ENCODE measurements at regions not wholly inside any gene's neighbourhood (a gene's known extent, or its start where the extent isn't known, plus 50 kb on each side); places are given as distances from the start of the nearest gene placed in this dataset.

GRCh38 chr11:112881461-112881860 is 79.8 kb upstream of the NCAM1 start:
- intact Hi-C loops (cut with micrococcal nuclease), result no loop called here
- no peak overlapping the region for H3K27ac ChIP-seq (ENCODE audit: low read depth, low read length)
- Mint-ChIP-seq H3K27me3 (peaks cover 0 to 3% (median 0%) of the 10 kb centered on the region in 5 donors), H3K4me1 (peaks cover 0 to 26% (median 0%) of the 10 kb centered on the region in 7 donors), H3K36me3 (no peaks in the 10 kb centered on the region), H3K4me3 (no peak overlapping the region), H3K27ac (peak overlapping the region in 1 of 9 donors; percentile 29), H3K9me3 (peaks cover 0 to 2% (median 0%) of the 10 kb centered on the region in 11 donors)
- H3K4me1 ChIP-seq (ENCODE audit: control insufficient read depth in 2 of 2, insufficient read depth in 2 of 2, low read length in 2 of 2), result peaks cover 0 to 3% of the 10 kb centered on the region in 2 donors
- H3K27me3 ChIP-seq (ENCODE audit: control insufficient read depth in 2 of 2, insufficient read depth in 2 of 2, low read length in 2 of 2), result no peaks in the 10 kb centered on the region
- no peaks in the 10 kb centered on the region for H3K9me3 ChIP-seq (ENCODE audit: control insufficient read depth in 2 of 3, low read length in 3 of 3)
- CTCF ChIA-PET, result no interaction called here
- no peak for DNase-seq
- no peak overlapping the region for H3K4me3 ChIP-seq (ENCODE audit: low read length)
- POLR2A ChIA-PET, result no interaction called here
- no peak for ATAC-seq
- no peaks in the 10 kb centered on the region for H3K36me3 ChIP-seq (ENCODE audit: control insufficient read depth in 2 of 3, insufficient read depth in 3 of 3, low read length in 3 of 3)

DNA sequence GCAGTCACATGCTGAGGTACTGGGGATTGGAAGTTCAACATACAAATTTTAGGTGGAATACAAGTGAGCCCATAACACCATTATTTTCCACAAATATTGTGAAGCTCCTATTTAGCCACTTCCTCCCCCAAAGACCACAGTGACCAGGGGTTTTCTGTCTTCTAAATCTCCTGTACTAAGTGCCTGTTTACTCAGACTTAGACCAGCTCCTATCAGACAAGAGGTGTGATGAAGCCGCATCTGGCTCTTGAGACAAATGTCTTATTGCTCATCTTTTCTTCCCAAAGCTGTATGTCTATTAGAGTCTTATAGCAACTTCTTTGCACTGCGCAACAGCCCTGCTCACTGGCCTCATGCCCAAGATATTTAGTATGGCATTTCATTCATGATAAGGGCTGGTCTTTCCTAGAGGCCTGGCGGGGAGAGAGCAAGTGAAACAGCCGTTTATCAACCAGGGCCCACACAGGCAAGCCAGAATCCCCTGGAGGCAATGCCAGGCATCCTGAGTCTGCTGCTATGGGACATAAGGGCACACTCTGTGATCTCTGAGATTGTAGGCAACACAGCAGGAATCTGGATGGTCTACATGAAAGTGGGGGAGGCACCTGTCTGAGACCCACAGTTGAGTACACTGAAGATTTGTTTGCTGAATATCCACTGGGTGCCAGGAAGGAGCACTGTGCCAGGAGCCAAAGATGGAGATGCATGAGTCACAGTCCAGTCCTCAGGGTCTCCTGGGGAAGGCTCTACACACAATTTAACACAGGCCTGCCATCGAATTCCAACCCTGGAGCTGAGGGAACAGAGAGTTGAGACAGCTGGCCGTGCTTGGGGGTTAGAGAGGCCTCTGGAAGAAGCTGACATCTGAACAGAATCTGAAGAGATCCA is 78.5 kb upstream of the NCAM1 start:
- POLR2A ChIA-PET, result no interaction called here
- H3K36me3 ChIP-seq (ENCODE audit: control insufficient read depth in 2 of 3, insufficient read depth in 3 of 3, low read length in 3 of 3), result no peaks in the 10 kb centered on the region
- H3K4me3 ChIP-seq (ENCODE audit: low read length), result no peak overlapping the region
- Mint-ChIP-seq H3K4me1 (peaks cover 0 to 26% (median 0%) of the 10 kb centered on the region in 7 donors), H3K4me3 (no peak overlapping the region), H3K27ac (no peak overlapping the region), H3K36me3 (no peaks in the 10 kb centered on the region), H3K27me3 (peaks cover 0 to 2% (median 0%) of the 10 kb centered on the region in 5 donors), H3K9me3 (peaks cover 0 to 2% (median 0%) of the 10 kb centered on the region in 11 donors)
- no peaks in the 10 kb centered on the region for H3K27me3 ChIP-seq (ENCODE audit: control insufficient read depth in 2 of 2, insufficient read depth in 2 of 2, low read length in 2 of 2)
- DNase-seq (no peak), ATAC-seq (no peak)
- peaks cover 0 to 3% of the 10 kb centered on the region in 2 donors for H3K4me1 ChIP-seq (ENCODE audit: control insufficient read depth in 2 of 2, insufficient read depth in 2 of 2, low read length in 2 of 2)
- no peak overlapping the region for H3K27ac ChIP-seq (ENCODE audit: low read depth, low read length)
- H3K9me3 ChIP-seq (ENCODE audit: control insufficient read depth in 2 of 3, low read length in 3 of 3), result no peaks in the 10 kb centered on the region
- intact Hi-C loops (cut with micrococcal nuclease), result no loop called here
- CTCF ChIA-PET, result no interaction called here

- no peak for DNase-seq
- POLR2A ChIA-PET, result no interaction called here
- no peaks in the 10 kb centered on the region for H3K36me3 ChIP-seq (ENCODE audit: control insufficient read depth in 2 of 3, insufficient read depth in 3 of 3, low read length in 3 of 3)
- Mint-ChIP-seq H3K27me3 (peaks cover 0 to 2% (median 0%) of the 10 kb centered on the region in 5 donors), H3K27ac (no peak overlapping the region), H3K4me1 (peaks cover 0 to 24% (median 0%) of the 10 kb centered on the region in 7 donors), H3K4me3 (no peak overlapping the region), H3K36me3 (no peaks in the 10 kb centered on the region), H3K9me3 (peaks cover 0 to 2% (median 0%) of the 10 kb centered on the region in 11 donors)
- H3K4me1 ChIP-seq (ENCODE audit: control insufficient read depth in 2 of 2, insufficient read depth in 2 of 2, low read length in 2 of 2), result peaks cover 0 to 3% of the 10 kb centered on the region in 2 donors
- no peaks in the 10 kb centered on the region for H3K27me3 ChIP-seq (ENCODE audit: control insufficient read depth in 2 of 2, insufficient read depth in 2 of 2, low read length in 2 of 2)
- intact Hi-C loops (cut with micrococcal nuclease), result no loop called here
- no peak overlapping the region for H3K4me3 ChIP-seq (ENCODE audit: low read length)
- no peak for ATAC-seq
- H3K9me3 ChIP-seq (ENCODE audit: control insufficient read depth in 2 of 3, low read length in 3 of 3), result no peaks in the 10 kb centered on the region
- no peak overlapping the region for H3K27ac ChIP-seq (ENCODE audit: low read depth, low read length)
- CTCF ChIA-PET, result no interaction called here
Observed at GRCh38 chr11:112884012-112884767, 77.0 kb upstream of the NCAM1 start.

DNA sequence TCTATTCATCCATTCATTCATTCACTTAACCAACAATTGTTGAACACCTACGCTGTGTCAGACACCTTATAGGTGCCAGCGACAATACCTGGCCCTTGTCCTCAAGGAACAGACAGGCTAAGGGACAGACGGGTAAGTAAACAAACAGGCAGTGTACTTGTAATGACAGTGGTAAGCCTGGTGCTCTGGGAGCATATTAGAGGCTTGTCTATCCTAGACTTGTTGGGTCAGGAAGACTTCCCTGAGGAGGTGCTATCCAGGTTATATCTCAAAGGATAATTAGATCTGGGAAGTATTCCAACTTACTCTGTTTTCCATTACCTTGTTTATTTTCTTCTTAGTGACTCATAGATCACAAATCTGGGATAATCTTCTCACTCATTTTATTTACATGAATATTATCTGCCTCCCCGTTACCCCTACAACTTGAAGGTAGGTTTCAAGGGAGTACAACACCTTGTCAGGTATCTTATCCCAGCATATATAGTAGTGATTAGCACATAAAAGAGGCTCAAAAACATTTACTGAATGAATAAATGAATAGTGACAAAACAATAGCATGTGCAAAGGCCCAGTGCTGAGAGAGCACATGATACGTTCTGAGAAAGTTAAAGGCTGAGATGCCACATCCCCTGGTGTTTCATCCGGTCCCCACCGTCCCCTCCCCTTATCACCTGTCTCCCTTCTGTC is 75.3 kb upstream of the NCAM1 start:
- no peak overlapping the region for H3K27ac ChIP-seq (ENCODE audit: low read depth, low read length)
- Mint-ChIP-seq H3K4me1 (peaks cover 0 to 11% (median 0%) of the 10 kb centered on the region in 7 donors), H3K27ac (no peak overlapping the region), H3K4me3 (no peak overlapping the region), H3K9me3 (peaks cover 0 to 2% (median 0%) of the 10 kb centered on the region in 11 donors), H3K36me3 (no peaks in the 10 kb centered on the region), H3K27me3 (peaks cover 0 to 2% (median 0%) of the 10 kb centered on the region in 5 donors)
- peaks cover 0 to 3% of the 10 kb centered on the region in 2 donors for H3K4me1 ChIP-seq (ENCODE audit: control insufficient read depth in 2 of 2, insufficient read depth in 2 of 2, low read length in 2 of 2)
- ChIA-PET POLR2A (no interaction called here), CTCF (no interaction called here)
- no peaks in the 10 kb centered on the region for H3K36me3 ChIP-seq (ENCODE audit: control insufficient read depth in 2 of 3, insufficient read depth in 3 of 3, low read length in 3 of 3)
- no peak overlapping the region for H3K4me3 ChIP-seq (ENCODE audit: low read length)
- H3K9me3 ChIP-seq (ENCODE audit: control insufficient read depth in 2 of 3, low read length in 3 of 3), result no peaks in the 10 kb centered on the region
- H3K27me3 ChIP-seq (ENCODE audit: control insufficient read depth in 2 of 2, insufficient read depth in 2 of 2, low read length in 2 of 2), result no peaks in the 10 kb centered on the region
- ATAC-seq (no peak), DNase-seq (no peak)
- intact Hi-C loops (cut with micrococcal nuclease), result no loop called here

DNA sequence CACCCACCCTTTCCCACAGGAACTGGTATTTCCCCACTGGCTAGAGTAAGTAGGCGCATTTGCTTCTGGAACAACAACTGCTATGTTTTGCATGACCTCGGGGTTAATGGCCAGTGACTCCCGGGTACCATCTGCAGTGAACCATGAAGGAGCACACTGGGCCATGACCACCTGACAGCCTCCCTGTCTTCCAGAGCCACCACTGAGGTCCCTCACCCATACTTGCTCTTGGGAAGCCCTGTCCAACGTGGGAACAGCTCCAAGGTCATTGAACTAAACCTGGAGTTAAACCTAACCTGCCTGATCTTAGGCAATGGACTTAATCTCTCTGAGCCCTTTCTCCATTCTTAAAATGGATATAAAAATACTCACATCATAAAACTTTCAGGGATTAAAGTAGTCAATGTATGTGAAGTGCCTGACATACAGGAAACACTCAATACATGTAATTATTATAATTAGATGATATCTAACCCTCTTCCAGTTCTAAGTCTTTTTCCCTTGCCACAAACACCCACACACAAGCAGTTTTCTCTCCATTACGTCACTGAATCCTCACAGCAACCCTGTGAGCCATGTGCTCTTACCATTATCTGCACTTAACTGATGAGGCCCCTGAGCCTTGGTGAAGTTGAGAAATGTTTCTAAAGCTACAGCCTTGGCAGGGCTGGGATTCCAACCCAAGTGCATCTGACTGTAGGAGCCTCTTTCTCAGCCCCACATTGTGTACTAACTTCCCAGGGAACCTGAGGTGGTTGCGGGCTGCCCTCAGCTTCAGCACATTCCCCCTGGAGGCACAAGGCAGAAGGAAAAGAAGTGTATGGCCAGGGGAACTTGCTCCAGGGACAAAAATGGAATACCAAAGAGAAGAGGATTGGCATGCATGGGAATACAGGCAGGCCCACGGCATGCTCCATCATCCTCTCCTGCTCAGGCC is 74.5 kb upstream of the NCAM1 start:
- no peak for DNase-seq
- H3K9me3 Mint-ChIP-seq, result peaks cover 0 to 1% (median 0%) of the 10 kb centered on the region in 11 donors
- POLR2A ChIA-PET, result no interaction called here
- ATAC-seq, result no peak
- H3K4me1 ChIP-seq (ENCODE audit: control insufficient read depth in 2 of 2, insufficient read depth in 2 of 2, low read length in 2 of 2), result no peaks in the 10 kb centered on the region
- H3K4me3 ChIP-seq (ENCODE audit: low read length), result no peak overlapping the region
- H3K9me3 ChIP-seq (ENCODE audit: control insufficient read depth in 2 of 3, low read length in 3 of 3), result no peaks in the 10 kb centered on the region
- H3K27me3 ChIP-seq (ENCODE audit: control insufficient read depth in 2 of 2, insufficient read depth in 2 of 2, low read length in 2 of 2), result no peaks in the 10 kb centered on the region
- H3K4me1 Mint-ChIP-seq, result peaks cover 0 to 7% (median 0%) of the 10 kb centered on the region in 7 donors
- H3K27ac Mint-ChIP-seq, result no peak overlapping the region
- intact Hi-C loops (cut with micrococcal nuclease), result no loop called here
- no peak overlapping the region for H3K27ac ChIP-seq (ENCODE audit: low read depth, low read length)
- CTCF ChIA-PET, result no interaction called here
- H3K36me3 Mint-ChIP-seq, result no peaks in the 10 kb centered on the region
- no peak overlapping the region for H3K4me3 Mint-ChIP-seq
- H3K27me3 Mint-ChIP-seq, result peaks cover 0 to 7% (median 2%) of the 10 kb centered on the region in 5 donors
- no peaks in the 10 kb centered on the region for H3K36me3 ChIP-seq (ENCODE audit: control insufficient read depth in 2 of 3, insufficient read depth in 3 of 3, low read length in 3 of 3)

GRCh38 chr11:112889446-112889845 is 71.8 kb upstream of the NCAM1 start:
- CTCF ChIA-PET, result no interaction called here
- Mint-ChIP-seq H3K9me3 (peaks cover 0 to 7% (median 1%) of the 10 kb centered on the region in 11 donors), H3K27ac (no peak overlapping the region), H3K27me3 (peaks cover 5 to 31% (median 14%) of the 10 kb centered on the region in 5 donors), H3K4me3 (no peak overlapping the region), H3K36me3 (no peaks in the 10 kb centered on the region), H3K4me1 (peaks cover 0 to 3% (median 0%) of the 10 kb centered on the region in 7 donors)
- H3K9me3 ChIP-seq (ENCODE audit: control insufficient read depth in 2 of 3, low read length in 3 of 3), result no peaks in the 10 kb centered on the region
- no peaks in the 10 kb centered on the region for H3K36me3 ChIP-seq (ENCODE audit: control insufficient read depth in 2 of 3, insufficient read depth in 3 of 3, low read length in 3 of 3)
- DNase-seq (no peak), ATAC-seq (no peak)
- POLR2A ChIA-PET, result no interaction called here
- H3K4me3 ChIP-seq (ENCODE audit: low read length), result no peak overlapping the region
- no peaks in the 10 kb centered on the region for H3K27me3 ChIP-seq (ENCODE audit: control insufficient read depth in 2 of 2, insufficient read depth in 2 of 2, low read length in 2 of 2)
- H3K27ac ChIP-seq (ENCODE audit: low read depth, low read length), result no peak overlapping the region
- intact Hi-C loops (cut with micrococcal nuclease), result no loop called here
- no peaks in the 10 kb centered on the region for H3K4me1 ChIP-seq (ENCODE audit: control insufficient read depth in 2 of 2, insufficient read depth in 2 of 2, low read length in 2 of 2)
